Epithelial cell of esophagus (primary cell): ENCODE measurements at regions not wholly inside any gene's neighbourhood (a gene's known extent, or its start where the extent isn't known, plus 50 kb on each side); places are given as distances from the start of the nearest gene placed in this dataset.

Experiments
- DNase-seq: peaks from one replicate; pipeline ENCODE4 v3.0.0; 2010; ENCODE audit warnings: low read depth
- H3K4me3 ChIP-seq: 2 replicates; pipeline ENCODE4 v1.5.1; 2011; ENCODE audit warnings: mild to moderate bottlenecking, low read length, control low read depth
- TF ChIP-seq, protein P1 (sequence below): IDR thresholded peaks from 2 replicates; pipeline ENCODE4 v1.5.1; 2011; ENCODE audit warnings: low read depth, mild to moderate bottlenecking, low read length, control low read depth, inconsistent platforms; ENCODE audit not compliant: insufficient read depth; ENCODE audit errors: missing control alignments

- no peak overlapping the region for H3K4me3 ChIP-seq
- DNase-seq, result no peak
- TF ChIP-seq, protein P1, sequence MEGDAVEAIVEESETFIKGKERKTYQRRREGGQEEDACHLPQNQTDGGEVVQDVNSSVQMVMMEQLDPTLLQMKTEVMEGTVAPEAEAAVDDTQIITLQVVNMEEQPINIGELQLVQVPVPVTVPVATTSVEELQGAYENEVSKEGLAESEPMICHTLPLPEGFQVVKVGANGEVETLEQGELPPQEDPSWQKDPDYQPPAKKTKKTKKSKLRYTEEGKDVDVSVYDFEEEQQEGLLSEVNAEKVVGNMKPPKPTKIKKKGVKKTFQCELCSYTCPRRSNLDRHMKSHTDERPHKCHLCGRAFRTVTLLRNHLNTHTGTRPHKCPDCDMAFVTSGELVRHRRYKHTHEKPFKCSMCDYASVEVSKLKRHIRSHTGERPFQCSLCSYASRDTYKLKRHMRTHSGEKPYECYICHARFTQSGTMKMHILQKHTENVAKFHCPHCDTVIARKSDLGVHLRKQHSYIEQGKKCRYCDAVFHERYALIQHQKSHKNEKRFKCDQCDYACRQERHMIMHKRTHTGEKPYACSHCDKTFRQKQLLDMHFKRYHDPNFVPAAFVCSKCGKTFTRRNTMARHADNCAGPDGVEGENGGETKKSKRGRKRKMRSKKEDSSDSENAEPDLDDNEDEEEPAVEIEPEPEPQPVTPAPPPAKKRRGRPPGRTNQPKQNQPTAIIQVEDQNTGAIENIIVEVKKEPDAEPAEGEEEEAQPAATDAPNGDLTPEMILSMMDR, result no peak
These were observed 125.6 kb downstream of the HRH4 start for GRCh38 chr18:24585996-24586566.

DNA sequence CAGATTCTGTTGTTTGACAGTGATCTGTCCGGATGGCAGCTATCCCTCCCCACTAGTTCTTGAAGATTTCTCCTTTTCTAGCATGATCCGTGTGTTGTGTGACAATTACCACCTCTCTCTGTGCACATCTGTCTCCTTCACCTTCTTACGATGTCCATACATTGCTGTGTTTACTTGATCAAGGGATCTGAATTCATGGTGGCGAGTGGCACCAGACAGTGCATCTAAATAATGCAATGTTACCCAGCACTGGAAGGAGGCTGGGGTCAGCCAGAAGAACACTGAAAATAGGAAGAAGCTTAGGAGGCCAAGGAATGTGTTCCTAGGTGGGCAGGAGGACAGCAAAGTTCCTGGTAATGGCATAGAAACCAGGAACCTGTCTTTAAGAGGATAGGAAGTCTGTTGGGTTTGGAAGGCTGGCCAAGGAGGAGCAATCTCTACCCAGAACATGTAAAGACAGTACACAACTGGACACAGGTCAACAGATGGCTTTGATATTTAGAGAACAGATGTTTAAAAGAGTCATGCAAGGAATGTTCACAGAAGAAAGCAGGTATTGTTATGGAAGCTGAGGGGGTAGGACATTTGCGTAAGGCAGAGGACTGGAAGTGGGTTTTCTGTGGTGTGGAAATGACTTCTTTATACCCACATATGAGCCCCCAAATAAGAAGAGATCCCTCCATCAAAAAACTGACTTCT lies 126.4 kb downstream of the HRH4 start:
- TF ChIP-seq, protein P1, result no peak
- no peak for DNase-seq

DNA sequence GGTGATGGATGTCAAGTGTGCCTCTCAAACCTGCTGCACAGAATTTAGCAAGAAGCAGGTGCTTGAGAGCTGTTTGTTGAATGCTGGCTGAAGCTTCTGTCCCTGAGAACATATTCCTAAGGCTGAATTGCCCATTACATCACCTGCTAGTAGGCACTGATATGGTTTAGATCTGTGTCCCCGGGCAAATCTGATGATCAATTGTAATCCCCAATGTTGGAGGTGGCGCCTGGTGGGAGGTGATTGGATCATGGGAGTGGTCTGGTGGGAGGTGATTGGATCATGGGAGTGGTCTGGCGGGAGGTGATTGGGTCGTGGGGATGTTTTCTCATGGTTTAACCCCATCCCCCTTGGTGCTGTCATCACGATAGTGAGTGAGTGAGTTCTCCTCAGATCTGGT lies 128.0 kb downstream of the HRH4 start:
- TF ChIP-seq, protein P1, result no peak
- H3K4me3 ChIP-seq, result no peak overlapping the region
- DNase-seq, result no peak

More for the DNA sequence above, 126.4 kb downstream of the HRH4 start:
- no peak overlapping the region for H3K4me3 ChIP-seq

DNA sequence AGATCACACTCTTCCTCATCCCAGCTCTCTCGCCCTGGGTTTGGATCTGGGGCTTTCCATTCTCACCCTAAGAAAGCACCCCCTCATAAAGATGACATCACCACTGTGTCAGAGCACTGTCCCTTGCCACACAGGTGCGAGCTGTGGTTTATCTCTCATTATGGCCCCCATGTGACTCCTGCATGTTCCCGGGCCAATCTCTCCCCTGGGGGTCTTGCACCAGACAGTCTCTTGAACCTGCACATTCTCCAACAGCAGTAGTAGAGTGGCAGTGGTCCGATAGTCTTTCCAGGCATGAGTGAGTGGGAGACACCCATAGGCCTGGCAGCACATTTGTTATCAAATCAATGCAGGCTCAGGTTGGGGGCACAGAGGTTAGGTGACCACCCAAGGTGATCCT lies 130.5 kb downstream of the HRH4 start:
- no peak for DNase-seq
- TF ChIP-seq, protein P1, result no peak

GRCh38 chr18:24593401-24593800 lies 133.0 kb downstream of the HRH4 start:
- no peak overlapping the region for H3K4me3 ChIP-seq
- TF ChIP-seq, protein P1, result no peak
- no peak for DNase-seq

More for the DNA sequence above, 130.5 kb downstream of the HRH4 start:
- H3K4me3 ChIP-seq, result no peak overlapping the region

DNA sequence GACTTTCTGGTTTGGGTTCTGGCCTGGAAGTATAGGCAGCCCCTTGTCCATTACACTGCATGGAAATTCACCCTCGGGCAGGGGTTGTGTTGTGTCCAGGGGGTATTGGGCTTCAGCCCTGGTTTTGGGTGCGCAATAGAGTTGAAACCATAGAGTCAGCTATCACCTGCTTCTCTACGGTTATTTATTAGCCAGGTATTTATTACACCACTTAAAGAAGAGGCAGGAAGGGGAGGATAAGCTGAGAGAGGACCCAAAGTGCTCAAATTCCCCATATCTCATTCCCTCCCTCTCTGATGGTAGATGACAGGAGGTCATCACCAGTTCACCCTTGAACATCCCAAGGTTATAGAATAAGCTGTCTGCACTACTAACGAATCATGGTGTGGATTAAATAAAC lies 133.4 kb downstream of the HRH4 start:
- no peak overlapping the region for H3K4me3 ChIP-seq
- DNase-seq, result no peak
- TF ChIP-seq, protein P1, result no peak
